GM19397 (cell line): ENCODE measurements at regions not wholly inside any gene's neighbourhood (a gene's known extent, or its start where the extent isn't known, plus 50 kb on each side); places are given as distances from the start of the nearest gene placed in this dataset.
"Not testable (repeated sequence)": the region's sequence is repeated elsewhere in the genome, so short reads cannot be mapped to it uniquely, and the experiment has no call there.

Experiments used
- ATAC-seq: cut with Tn5 transposase; IDR thresholded peaks from one replicate; pipeline ENCODE4 v1.9.1; 2021; ENCODE audit warnings: mild to moderate bottlenecking, moderate library complexity; ENCODE audit not compliant: unreplicated experiment

GRCh38 chr7:9192969-9193368 is 759.6 kb downstream of the NXPH1 start:
- no peak for ATAC-seq

- no peak for ATAC-seq
Measured at GRCh38 chr7:9200626-9201025, 767.2 kb downstream of the NXPH1 start.

- no peak for ATAC-seq
Measured at GRCh38 chr7:9201928-9202327, 768.5 kb downstream of the NXPH1 start.

GRCh38 chr7:9204571-9204970 is 771.2 kb downstream of the NXPH1 start:
- ATAC-seq = no peak

GRCh38 chr7:9210114-9210513 is 776.7 kb downstream of the NXPH1 start:
- no peak for ATAC-seq

GRCh38 chr7:9217204-9217603 is 783.8 kb downstream of the NXPH1 start:
- no peak for ATAC-seq

GRCh38 chr7:9226500-9226899 is 793.1 kb downstream of the NXPH1 start:
- no peak for ATAC-seq

DNA sequence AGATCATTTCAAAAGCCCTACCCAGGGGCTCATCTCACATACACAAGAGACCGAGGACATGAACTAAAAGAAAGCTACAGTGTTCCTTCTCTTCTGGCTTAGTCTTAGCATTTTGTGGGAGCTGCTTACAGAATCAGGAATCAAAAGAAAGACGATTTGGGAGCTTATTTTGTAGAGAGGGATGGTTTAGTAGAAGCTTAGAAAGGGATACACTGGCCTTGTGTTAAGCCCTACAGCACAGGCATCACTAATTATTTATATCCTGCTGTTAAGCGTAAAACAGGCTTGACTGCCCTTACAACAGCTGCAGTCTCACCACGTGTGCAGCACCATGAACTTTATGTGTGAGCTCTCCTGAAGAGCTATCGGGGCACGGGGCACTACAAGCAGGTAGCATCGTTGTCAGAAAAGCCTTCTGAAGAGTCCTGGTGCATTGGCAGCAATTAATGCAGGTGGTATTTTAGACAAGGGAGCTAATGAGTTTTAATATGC is 798.3 kb downstream of the NXPH1 start:
- no peak for ATAC-seq

GRCh38 chr7:9240001-9240400 is 806.6 kb downstream of the NXPH1 start:
- no peak for ATAC-seq

DNA sequence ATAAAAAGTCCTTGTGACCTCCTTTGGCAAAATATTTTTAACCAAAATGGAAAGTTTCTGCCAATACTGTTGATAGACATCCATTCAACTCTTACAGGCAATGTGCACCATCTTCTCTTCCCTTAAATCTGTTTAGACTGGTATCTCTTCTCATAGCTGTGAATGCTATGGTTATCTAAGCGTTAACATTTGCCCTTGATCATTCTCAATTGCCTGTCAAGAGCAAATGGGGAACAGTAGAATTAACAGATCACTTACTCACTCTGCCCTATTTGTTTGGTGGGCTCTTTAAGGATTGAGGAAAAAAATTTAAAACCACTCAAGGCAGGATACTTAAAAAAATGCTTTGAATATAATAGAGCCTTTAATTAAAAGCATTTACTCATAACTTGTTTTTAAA is 808.4 kb downstream of the NXPH1 start:
- ATAC-seq = no peak

GRCh38 chr7:9242636-9243035 is 809.2 kb downstream of the NXPH1 start:
- no peak for ATAC-seq

- no peak for ATAC-seq
Measured at GRCh38 chr7:9250876-9251275, 817.5 kb downstream of the NXPH1 start.

DNA sequence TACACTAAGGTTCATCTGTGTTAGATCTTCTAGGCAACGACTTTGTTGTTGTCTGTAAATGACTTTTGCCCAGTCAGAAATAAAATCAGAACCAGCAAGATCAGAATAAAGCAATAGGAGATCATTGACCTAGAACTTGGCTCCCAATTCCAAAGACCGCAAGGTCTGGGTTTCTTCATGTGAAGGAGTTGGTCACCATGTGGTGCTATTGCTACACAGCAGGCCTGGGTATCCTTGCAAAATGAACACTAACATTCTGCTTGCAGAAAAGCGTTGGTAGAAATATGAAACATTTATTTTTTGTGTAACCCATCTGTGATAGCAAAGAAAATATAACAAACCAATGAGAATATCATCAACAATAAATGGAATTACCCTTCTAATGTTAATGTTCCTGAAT is 831.0 kb downstream of the NXPH1 start:
- ATAC-seq = no peak

DNA sequence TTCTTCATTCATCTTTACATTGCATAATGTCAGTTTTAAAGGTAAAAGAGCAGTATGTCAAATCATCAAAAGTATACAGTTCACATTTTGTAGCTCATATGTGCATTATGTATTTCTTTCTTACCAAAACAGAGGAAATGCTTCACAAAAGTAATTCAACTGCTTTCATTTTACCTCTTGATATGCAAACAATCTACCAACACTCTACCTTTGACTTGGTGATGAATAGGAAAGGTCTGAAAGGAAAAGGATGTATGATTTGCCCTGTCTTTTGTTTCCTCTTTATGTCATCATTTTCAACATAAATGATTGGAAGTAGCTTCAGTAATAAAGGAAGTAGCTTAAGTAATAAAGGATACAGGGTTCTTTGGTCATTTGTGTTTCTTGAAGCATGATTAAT is 846.7 kb downstream of the NXPH1 start:
- ATAC-seq = no peak

DNA sequence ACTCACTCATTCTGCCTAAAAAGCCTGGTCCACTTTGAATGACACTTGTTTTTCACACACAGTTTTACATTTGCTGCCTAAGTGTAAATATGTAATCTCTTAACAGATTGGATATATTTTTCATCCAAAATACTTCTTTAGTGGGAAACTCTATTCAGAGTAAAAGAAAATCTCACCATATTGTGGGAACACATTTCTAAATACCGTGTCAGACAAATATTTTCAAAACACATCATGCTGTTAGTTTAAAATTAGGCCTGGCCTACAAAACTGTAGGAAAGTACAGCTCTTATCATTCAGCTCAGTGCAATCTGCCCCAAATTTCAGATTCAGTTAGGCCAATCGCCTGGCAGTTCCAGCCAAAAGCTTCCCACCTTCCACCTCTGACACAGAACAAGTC is 849.8 kb downstream of the NXPH1 start:
- ATAC-seq = no peak

GRCh38 chr7:9302436-9302835 is 869.0 kb downstream of the NXPH1 start:
- ATAC-seq = no peak

DNA sequence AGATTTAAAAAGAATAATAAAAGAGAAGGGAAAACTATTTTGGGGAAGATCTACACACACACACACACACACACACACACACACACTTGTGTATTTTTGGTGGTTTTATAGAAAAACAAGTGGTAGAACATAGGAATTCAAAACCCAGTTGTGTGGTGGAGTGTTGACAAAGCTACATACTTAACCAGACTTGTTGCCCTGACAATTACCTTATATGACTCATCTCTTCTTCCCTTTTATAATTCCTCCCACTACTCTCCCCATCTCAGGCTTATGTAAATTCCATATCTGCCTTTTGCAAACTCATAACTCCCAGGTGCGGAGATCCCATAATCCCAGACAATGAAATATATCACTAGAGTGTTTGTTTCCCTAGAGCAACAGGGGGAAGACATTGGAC is 873.7 kb downstream of the NXPH1 start:
- ATAC-seq = no peak

GRCh38 chr7:9324513-9324912 is 891.1 kb downstream of the NXPH1 start:
- no peak for ATAC-seq

DNA sequence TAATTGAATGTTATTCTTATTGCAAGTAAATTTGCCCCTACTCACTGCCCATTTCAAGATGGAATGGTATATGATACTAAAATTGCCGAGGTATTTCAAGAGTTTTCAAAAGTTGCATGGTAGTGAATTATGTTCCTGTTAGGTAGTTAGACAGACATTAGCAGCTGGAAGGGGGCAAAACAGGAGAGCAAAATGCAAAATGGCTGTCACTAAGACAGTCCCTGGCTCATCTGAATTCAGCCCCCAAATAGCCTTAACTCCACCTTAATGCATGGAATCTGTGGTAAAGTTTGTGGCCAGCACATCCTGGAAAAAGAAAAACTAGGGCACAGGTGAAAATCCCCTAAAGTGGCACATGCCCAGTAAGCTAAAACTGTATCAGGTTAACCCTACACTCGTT is 894.9 kb downstream of the NXPH1 start:
- ATAC-seq = no peak

- no peak for ATAC-seq
Measured at GRCh38 chr7:9349625-9350024, 916.2 kb downstream of the NXPH1 start.

- no peak for ATAC-seq
Measured at GRCh38 chr7:9391221-9391620, 957.8 kb downstream of the NXPH1 start.

DNA sequence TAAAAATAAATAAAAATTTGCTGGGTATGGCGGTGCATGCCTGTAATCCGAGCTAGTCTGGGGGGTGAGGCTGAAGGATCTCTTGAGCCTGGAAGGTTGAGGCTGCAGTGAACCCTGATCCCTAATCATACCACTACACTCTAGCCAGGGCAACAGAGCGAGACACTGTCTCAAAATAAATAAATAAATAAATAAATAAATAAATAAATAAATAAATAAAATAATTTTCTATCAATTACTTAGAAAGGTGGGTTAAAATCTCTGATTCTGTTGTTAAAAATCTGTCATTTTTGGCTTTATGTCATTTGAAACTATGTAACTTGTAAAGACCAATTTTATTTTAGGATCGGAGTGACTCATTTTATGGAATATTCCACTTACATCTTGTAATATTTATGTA is 958.6 kb downstream of the NXPH1 start:
- no peak for ATAC-seq

DNA sequence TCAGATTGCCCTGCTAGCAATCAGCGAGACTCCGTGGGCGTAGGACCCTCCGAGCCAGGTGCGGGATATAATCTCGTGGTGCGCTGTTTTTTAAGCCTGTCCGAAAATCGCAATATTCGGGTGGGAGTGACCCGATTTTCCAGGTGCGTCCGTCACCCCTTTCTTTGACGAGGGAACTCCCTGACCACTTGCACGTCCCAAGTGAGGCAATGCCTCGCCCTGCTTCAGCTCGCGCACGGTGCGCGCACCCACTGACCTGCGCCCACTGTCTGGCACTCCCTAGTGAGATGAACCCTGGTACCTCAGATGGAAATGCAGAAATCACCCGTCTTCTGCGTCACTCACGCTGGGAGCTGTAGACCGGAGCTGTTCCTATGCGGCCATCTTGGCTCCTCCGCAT is 971.0 kb downstream of the NXPH1 start:
- not testable (repeated sequence) for ATAC-seq

DNA sequence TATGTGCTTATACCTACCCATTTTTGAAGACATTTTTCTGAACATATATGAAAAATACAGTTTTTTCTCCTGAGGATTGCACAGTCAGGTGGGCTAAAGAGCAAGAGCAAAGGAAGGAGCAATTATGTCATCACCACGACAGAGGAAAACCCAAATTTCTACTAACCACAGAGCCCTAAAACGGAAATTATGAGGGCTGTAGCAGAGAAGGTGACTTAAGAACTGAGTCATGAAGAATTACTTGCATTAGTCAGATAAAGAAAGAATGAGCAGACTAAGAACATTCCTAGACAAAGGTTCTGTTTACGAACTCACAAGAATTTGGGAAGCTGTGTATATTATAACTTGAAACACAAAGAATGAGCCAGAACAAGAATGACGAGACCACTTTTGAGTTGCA is 974.4 kb downstream of the NXPH1 start:
- no peak for ATAC-seq
